CD8-positive, alpha-beta memory T cell (primary cell): ENCODE measurements at regions not wholly inside any gene's neighbourhood (a gene's known extent, or its start where the extent isn't known, plus 50 kb on each side); places are given as distances from the start of the nearest gene placed in this dataset.
A peak's percentile ranks its signal among the peaks of the same experiment; 100 is the strongest.
"Not testable (repeated sequence)": the region's sequence is repeated elsewhere in the genome, so short reads cannot be mapped to it uniquely, and the experiment has no call there.

Experiments
- CTCF ChIA-PET: fragments of 350-600 bp; sonication (Branson Sonifier 250); formaldehyde crosslinking; loops from one replicate; lab custom pipeline; 2021; ENCODE audit warnings: antibody characterized with exemption; lab: Charles Lee
- POLR2A ChIA-PET: fragments of 350-600 bp; sonication (Branson Sonifier 250); formaldehyde crosslinking; loops from one replicate; lab custom pipeline; 2021; ENCODE audit warnings: antibody characterized with exemption; lab: Charles Lee
- DNase-seq, 5 donors: peaks; one replicate each; pipeline versions ENCODE4 v3.0.0 to v3.0.0-alpha.2; 2020 to 2022; ENCODE audit warnings: mixed read lengths in 1 of 5
- H3K27ac ChIP-seq: one replicate; pipeline ENCODE4 v1.7.0; 2013; ENCODE audit warnings: low read depth, mild to moderate bottlenecking, low read length, moderate library complexity
- H3K27me3 ChIP-seq: 2 replicates; pipeline ENCODE4 v1.7.0; 2013; ENCODE audit warnings: low read length, mild to moderate bottlenecking; ENCODE audit not compliant: insufficient read depth, poor library complexity, severe bottlenecking
- H3K36me3 ChIP-seq: 2 replicates; pipeline ENCODE4 v1.7.0; 2013; ENCODE audit warnings: mild to moderate bottlenecking, low read length, moderate library complexity; ENCODE audit not compliant: insufficient read depth
- H3K4me1 ChIP-seq: 2 replicates; pipeline ENCODE4 v1.7.0; 2013; ENCODE audit warnings: mild to moderate bottlenecking, low read length, moderate library complexity; ENCODE audit not compliant: insufficient read depth
- H3K4me3 ChIP-seq: 2 replicates; pipeline ENCODE4 v1.7.0; 2013; ENCODE audit warnings: mild to moderate bottlenecking, low read length
- H3K9me3 ChIP-seq: 2 replicates; pipeline ENCODE4 v1.7.0; 2013; ENCODE audit warnings: mild to moderate bottlenecking, low read length
- H3K27ac Mint-ChIP-seq, 8 donors: one replicate each; pipeline ENCODE4 v1.8.0; 2020 to 2021; ENCODE audit warnings: mixed read lengths in 8 of 8, mild to moderate bottlenecking in 6 of 8, inconsistent platforms in 3 of 8, moderate library complexity in 3 of 8
- H3K27me3 Mint-ChIP-seq, 2 donors: one replicate each; pipeline ENCODE4 v1.8.0; 2020 to 2021; ENCODE audit warnings: mixed read lengths in 2 of 2, mild to moderate bottlenecking in 1 of 2, moderate library complexity in 1 of 2
- H3K36me3 Mint-ChIP-seq, 3 donors: one replicate each; pipeline ENCODE4 v1.8.0; 2020 to 2021; ENCODE audit warnings: mixed read lengths in 3 of 3, inconsistent platforms in 1 of 3, mild to moderate bottlenecking in 1 of 3
- H3K4me1 Mint-ChIP-seq, 3 donors: one replicate each; pipeline ENCODE4 v1.8.0; 2020 to 2021; ENCODE audit warnings: mixed read lengths in 3 of 3, inconsistent platforms in 1 of 3, mild to moderate bottlenecking in 1 of 3
- H3K4me3 Mint-ChIP-seq, 7 donors: one replicate each; pipeline ENCODE4 v1.8.0; 2020 to 2021; ENCODE audit warnings: mixed read lengths in 7 of 7, mild to moderate bottlenecking in 6 of 7, moderate library complexity in 4 of 7, inconsistent platforms in 2 of 7
- H3K9me3 Mint-ChIP-seq, 5 donors: one replicate each; pipeline ENCODE4 v1.8.0; 2020 to 2022; ENCODE audit warnings: mixed read lengths in 5 of 5, mild to moderate bottlenecking in 3 of 5, moderate library complexity in 2 of 5, inconsistent platforms in 1 of 5

DNA sequence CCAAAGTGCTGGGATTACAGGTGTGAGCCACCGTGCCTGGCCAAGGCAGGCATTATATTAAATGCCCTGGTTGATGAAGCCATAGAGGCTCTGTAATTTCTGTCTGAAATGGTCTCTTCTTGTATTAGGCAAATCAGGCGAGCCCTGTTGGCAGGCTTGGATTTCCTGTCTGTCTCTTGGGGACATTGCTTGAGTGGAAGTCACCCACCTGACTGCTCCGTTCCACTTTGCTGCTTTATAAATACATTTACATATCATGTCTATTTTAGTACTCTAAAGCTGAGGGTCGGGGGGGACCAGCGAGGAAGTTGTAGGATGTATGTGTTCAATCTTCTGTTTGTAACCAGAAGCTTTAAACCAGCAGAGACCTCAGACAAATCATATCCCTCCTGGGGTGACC, 101.6 kb upstream of the CRYM start:
- H3K4me3 ChIP-seq = not testable (repeated sequence)

GRCh38 chr16:21376196-21376899, 98.3 kb upstream of the CRYM start:
- H3K4me1 ChIP-seq, H3K4me3 Mint-ChIP-seq, H3K27ac ChIP-seq, H3K27ac Mint-ChIP-seq, DNase-seq, H3K27me3 Mint-ChIP-seq, H3K36me3 ChIP-seq, H3K4me1 Mint-ChIP-seq, H3K9me3 ChIP-seq, H3K36me3 Mint-ChIP-seq, H3K9me3 Mint-ChIP-seq, H3K27me3 ChIP-seq, POLR2A ChIA-PET, CTCF ChIA-PET, H3K4me3 ChIP-seq: not testable (repeated sequence)

More for the DNA sequence above, 101.6 kb upstream of the CRYM start:
- H3K36me3 ChIP-seq, H3K9me3 Mint-ChIP-seq, H3K27me3 Mint-ChIP-seq, H3K27ac ChIP-seq, H3K9me3 ChIP-seq, H3K4me1 Mint-ChIP-seq, H3K36me3 Mint-ChIP-seq, POLR2A ChIA-PET, DNase-seq, H3K4me1 ChIP-seq, CTCF ChIA-PET, H3K27ac Mint-ChIP-seq, H3K27me3 ChIP-seq, H3K4me3 Mint-ChIP-seq: not testable (repeated sequence)

DNA sequence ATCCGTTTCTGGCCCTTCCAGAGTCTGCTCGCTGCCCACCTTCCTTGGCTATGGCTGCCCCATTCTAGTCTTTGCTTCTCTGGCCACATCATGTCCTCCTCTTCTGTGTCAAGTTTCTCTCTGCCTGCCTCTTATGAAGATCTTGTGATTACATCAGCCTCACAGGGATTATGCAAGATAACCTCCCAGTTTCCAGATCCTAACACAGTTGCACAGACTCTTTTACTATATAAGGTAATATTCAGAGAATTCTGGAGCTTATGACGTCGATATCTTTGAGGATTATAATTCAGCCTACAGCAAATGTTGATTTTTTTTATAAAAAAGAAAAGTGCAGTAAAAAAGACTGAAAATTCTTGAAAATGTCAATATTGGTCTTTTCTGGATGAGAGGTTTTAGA, 97.2 kb upstream of the CRYM start:
- H3K27me3 ChIP-seq, H3K4me1 Mint-ChIP-seq, H3K9me3 ChIP-seq, H3K27ac ChIP-seq, DNase-seq, H3K4me3 ChIP-seq, H3K4me3 Mint-ChIP-seq, H3K36me3 Mint-ChIP-seq, POLR2A ChIA-PET, H3K27me3 Mint-ChIP-seq, CTCF ChIA-PET, H3K9me3 Mint-ChIP-seq, H3K4me1 ChIP-seq, H3K27ac Mint-ChIP-seq, H3K36me3 ChIP-seq: not testable (repeated sequence)

GRCh38 chr16:21373454-21373853, 95.4 kb upstream of the CRYM start:
- H3K4me3 ChIP-seq, H3K9me3 ChIP-seq, POLR2A ChIA-PET, H3K36me3 ChIP-seq, CTCF ChIA-PET, H3K9me3 Mint-ChIP-seq, DNase-seq, H3K27ac Mint-ChIP-seq, H3K4me1 ChIP-seq, H3K4me1 Mint-ChIP-seq, H3K27ac ChIP-seq, H3K27me3 Mint-ChIP-seq, H3K4me3 Mint-ChIP-seq, H3K27me3 ChIP-seq, H3K36me3 Mint-ChIP-seq: not testable (repeated sequence)

- H3K27ac ChIP-seq, H3K36me3 ChIP-seq, H3K4me3 ChIP-seq, H3K27me3 ChIP-seq, POLR2A ChIA-PET, H3K27ac Mint-ChIP-seq, H3K4me1 Mint-ChIP-seq, H3K9me3 ChIP-seq, CTCF ChIA-PET, H3K9me3 Mint-ChIP-seq, H3K4me3 Mint-ChIP-seq, DNase-seq, H3K36me3 Mint-ChIP-seq, H3K27me3 Mint-ChIP-seq, H3K4me1 ChIP-seq: not testable (repeated sequence)
These were observed 94.8 kb upstream of the CRYM start for GRCh38 chr16:21372862-21373261.

GRCh38 chr16:21372162-21372835, 94.2 kb upstream of the CRYM start:
- H3K36me3 ChIP-seq, H3K4me3 Mint-ChIP-seq, H3K27me3 Mint-ChIP-seq, CTCF ChIA-PET, POLR2A ChIA-PET, H3K36me3 Mint-ChIP-seq, H3K4me1 ChIP-seq, H3K9me3 Mint-ChIP-seq, H3K9me3 ChIP-seq, H3K27ac Mint-ChIP-seq, H3K4me1 Mint-ChIP-seq, H3K27ac ChIP-seq, DNase-seq, H3K27me3 ChIP-seq, H3K4me3 ChIP-seq: not testable (repeated sequence)

DNA sequence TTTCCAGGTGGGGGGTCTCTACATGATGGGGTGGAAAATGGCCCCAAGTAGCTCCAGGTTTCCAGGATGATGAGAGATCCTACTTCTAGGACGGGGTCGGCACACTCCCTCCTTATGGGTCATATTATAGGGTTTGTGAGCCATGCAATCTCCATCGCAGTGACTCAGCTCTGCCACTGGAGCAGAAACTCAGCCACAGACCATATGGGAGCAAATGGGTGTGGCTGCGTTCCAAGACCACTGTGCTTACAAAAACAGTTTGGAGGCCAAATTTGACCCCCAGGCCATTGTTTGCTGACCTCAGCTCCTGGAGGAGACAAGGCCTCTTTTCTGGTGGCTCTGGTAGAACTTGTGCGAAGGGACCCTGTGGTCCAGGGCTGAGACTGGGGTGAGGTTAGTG, 92.7 kb upstream of the CRYM start:
- H3K36me3 Mint-ChIP-seq, H3K4me3 ChIP-seq, POLR2A ChIA-PET, H3K4me1 Mint-ChIP-seq, H3K27me3 Mint-ChIP-seq, H3K4me1 ChIP-seq, H3K27me3 ChIP-seq, H3K9me3 ChIP-seq, DNase-seq, H3K4me3 Mint-ChIP-seq, H3K27ac ChIP-seq, H3K9me3 Mint-ChIP-seq, CTCF ChIA-PET, H3K36me3 ChIP-seq: not testable (repeated sequence)
- peak overlapping the region in 1 of 8 donors; percentile 63 for H3K27ac Mint-ChIP-seq

GRCh38 chr16:21368973-21369942, 91.2 kb upstream of the CRYM start:
- H3K4me1 Mint-ChIP-seq, H3K27ac ChIP-seq, H3K36me3 ChIP-seq, H3K9me3 ChIP-seq, H3K9me3 Mint-ChIP-seq, H3K4me3 ChIP-seq, H3K36me3 Mint-ChIP-seq, DNase-seq, H3K4me3 Mint-ChIP-seq, H3K27ac Mint-ChIP-seq, CTCF ChIA-PET, H3K27me3 Mint-ChIP-seq, POLR2A ChIA-PET, H3K27me3 ChIP-seq, H3K4me1 ChIP-seq: not testable (repeated sequence)
